NCI-H2029 treated with DMSO at 0.1 percent for 48 hours (cell line): ENCODE measurements at regions not wholly inside any gene's neighbourhood (a gene's known extent, or its start where the extent isn't known, plus 50 kb on each side); places are given as distances from the start of the nearest gene placed in this dataset.
"Not testable (repeated sequence)": the region's sequence is repeated elsewhere in the genome, so short reads cannot be mapped to it uniquely, and the experiment has no call there.

Experiments
- DNase-seq: peaks from one replicate; lab custom pipeline; 2025; lab: John Stamatoyannopoulos, UW

- no peak for DNase-seq
Measured at GRCh38 chr9:95784318-95784717, 91.2 kb upstream of the ERCC6L2 start.

GRCh38 chr9:95783426-95783975 is 92.0 kb upstream of the ERCC6L2 start:
- no peak for DNase-seq

DNA sequence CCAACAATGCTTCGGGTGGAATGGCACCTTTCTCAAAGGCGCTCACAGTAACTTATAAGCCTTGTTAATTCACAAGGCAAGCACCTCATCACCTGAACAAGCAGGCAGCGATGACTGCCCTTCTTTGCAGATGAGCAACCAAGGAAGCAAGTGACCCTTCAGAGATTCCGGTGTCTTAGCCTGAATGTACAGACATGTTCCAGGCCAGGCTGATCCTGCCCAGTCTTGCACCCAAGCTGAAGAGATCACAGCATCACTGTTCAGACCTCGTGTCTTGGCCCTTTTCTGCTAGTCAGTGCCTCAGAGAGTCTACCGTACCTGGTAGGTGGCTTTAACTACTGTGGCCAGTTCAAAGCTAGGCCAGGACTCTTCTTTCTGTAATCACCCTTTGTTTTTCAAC is 94.7 kb upstream of the ERCC6L2 start:
- DNase-seq, result no peak

- no peak for DNase-seq
Measured at GRCh38 chr9:95780121-95780520, 95.4 kb upstream of the ERCC6L2 start.

- not testable (repeated sequence) for DNase-seq
Measured at GRCh38 chr9:95779597-95779996, 95.9 kb upstream of the ERCC6L2 start.

- DNase-seq, result no peak
Measured at GRCh38 chr9:95778957-95779356, 96.5 kb upstream of the ERCC6L2 start.

GRCh38 chr9:95777136-95777535 is 98.4 kb upstream of the ERCC6L2 start:
- DNase-seq, result no peak

GRCh38 chr9:95776176-95776575 is 99.3 kb upstream of the ERCC6L2 start:
- no peak for DNase-seq

DNA sequence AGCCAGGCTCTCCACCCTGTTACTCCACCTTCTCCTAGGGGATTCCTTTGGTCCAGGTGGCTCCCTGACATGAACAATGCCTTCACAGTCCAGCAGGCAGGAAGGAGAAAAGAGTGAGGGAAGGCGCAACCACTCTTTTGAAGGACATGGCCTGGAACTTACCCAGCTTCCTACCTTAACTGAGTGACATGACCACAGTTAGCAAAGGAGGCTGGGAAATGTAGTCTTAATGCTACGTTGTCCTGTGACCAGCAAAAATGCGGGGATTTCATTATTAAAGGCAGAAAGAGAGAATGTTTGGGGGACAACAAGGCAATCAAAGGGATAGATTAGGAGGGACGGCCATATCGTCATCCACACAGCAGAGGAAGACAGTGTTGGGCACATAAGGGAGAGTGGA is 100.3 kb upstream of the ERCC6L2 start:
- DNase-seq, result no peak

- DNase-seq, result no peak
Measured at GRCh38 chr9:95773053-95773418, 102.5 kb upstream of the ERCC6L2 start.

DNA sequence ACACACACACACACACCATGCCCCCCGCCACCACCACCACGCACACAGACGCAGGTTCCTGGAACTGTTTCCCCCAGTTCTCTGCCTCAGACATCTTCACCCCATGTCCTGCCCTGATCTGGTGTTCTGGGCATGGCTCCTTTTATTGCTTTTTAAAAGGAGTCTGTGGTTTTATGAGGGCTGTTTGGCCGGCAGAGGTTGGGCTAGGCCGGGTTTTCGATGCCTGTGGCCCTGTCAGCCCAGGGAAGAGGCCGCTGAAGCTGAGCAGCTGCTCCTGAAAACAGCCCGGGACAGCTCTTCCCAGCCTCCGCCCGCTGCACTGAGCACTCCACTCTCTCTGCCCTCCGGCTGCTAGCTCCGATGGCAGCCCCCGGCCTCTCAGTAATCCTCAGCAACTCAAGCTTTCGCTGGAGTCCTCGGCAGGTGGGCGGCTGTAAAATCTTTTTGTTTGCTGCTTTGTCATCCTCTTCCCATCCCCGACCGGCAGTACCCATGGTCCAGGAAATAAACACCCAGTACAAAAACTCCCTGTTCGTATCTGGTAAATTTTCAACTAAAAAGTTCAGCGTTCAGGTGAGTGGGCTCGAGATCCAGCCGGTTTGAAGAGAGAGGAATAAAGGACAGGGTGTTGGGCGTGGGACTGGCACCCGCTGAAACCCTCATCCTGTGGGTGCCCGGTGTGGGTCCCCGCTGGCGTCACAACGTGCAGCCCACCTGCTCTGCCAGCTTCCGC is 103.0 kb upstream of the ERCC6L2 start:
- DNase-seq, result no peak

DNA sequence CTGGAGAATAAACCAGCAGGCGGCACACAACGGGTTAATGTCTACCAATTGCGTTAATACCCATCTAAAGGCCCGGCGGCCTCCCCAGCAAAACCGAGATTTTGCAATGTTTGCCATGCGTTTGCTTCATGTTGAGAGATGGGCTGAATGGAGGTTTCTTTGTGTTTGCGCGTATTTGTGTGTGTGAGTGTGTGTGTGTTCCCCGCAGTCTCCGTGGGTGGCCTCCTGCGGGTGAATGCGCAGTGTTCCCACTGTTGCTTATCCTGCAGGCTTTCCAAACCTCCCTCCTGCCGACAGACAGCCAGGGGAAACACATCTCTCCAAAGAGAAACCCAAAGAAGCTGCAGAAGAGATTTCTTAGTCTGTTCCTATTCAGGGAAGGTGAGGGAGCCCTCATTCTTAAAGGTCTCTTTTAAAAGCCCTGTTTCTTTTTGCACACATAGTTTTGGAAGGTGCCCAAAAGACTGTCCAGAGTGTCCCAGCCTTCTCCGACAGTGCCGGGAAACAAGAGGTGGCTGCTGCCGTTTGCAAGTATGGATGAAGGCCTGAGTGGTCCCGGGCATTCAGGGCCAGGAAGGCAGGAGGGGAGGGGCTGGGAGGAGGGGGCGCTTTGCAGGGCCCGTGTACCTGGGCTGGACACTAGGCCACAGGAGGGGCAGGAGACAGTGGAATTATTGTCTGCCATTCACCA is 103.8 kb upstream of the ERCC6L2 start:
- DNase-seq, result no peak

GRCh38 chr9:95770653-95771131 is 104.8 kb upstream of the ERCC6L2 start:
- DNase-seq, result no peak

- no peak for DNase-seq
Measured at GRCh38 chr9:95769909-95770433, 105.5 kb upstream of the ERCC6L2 start.

DNA sequence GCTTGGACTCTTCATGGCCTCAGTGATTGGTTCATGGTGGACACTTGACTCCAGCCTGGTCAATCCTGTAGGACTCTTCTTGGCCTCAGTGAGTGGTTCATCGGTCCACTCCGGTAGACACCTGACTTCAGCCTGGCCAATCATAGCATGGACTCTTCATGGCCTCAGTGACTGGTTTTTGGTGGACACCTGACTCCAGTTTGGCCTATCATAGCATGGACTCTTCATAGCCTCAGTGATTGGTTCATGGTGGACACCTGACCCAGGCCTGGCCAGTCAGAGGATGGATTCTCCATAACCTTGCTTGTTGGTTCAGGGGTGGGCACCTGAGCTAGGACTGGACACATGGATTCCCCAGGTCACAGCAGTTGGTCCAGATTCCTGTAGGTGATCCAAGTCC is 106.0 kb upstream of the ERCC6L2 start:
- no peak for DNase-seq

DNA sequence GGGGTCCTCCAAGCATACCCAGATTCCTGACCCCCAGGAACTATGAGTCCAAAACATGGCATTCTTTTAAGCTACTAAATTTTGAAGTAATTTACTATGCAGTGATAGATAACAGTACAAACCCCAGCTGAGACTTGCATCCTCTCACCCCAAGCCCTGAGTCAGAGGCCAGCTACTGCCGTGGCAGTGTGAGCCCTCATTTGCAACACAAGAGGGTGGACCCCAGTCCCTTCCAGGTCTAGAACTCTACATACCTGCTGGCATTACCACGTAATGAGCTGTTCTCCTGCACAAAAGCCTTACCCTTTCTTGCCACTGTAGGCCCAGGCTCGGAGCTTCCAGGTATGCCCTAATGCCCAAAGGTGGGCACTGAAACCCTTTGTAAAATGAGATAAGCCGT is 108.6 kb upstream of the ERCC6L2 start:
- no peak for DNase-seq

DNA sequence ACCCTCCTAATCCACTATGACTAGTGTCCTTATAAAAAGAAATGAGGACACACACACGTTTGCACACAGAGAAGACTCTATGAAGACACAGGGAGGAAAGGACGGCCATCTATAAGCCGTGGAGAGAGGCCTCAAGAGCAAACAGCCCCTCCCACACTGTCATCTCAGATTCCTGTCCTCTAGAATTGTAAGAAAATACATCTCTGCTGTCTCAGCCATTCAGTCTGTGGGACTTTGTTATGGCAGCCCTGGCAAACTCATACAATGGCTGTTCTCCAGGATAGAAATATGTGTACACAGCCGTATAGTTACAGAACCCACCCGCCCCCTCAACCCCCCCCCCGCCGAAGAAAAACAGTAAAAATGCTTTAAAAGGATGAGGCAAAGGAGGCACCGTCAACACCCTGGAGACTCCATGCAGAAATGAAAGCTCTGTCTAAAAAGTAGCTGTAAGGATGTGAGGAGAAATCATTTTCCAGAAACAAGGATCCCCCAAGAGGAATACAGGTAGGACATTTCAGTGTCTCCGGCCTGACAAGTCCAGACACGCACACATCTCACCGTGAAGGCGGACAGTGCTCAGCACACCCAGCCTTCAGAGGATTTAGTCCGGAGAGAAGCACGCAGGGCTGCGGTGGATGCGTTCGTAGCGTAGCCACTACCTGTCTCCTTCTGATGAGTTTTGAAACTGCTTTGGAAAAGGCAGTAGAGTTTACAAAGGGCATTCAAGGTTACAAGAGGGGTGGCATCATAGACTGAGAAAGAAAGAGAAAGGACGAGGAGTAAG is 110.8 kb upstream of the ERCC6L2 start:
- no peak for DNase-seq

DNA sequence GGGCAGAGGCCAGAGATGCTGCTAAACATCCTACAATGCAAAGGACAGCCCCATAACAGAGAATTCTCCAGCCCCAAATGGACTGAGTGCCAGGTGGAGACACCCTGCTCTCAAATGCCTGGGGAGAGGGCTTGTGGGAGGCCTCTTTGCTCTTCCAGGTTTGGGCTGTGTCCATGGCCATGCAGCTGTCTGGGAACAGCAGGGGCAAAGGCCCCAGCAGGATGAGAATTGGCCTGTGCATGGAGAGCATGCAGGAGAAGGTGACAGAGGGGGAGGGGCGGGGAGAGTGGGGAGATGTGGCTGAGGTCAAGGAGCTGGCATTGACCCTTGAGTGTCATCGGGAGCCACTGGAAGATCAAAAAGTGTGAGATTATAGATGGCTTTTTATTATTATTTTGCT is 111.5 kb upstream of the ERCC6L2 start:
- no peak for DNase-seq

GRCh38 chr9:95763006-95763405 is 112.5 kb upstream of the ERCC6L2 start:
- no peak for DNase-seq

GRCh38 chr9:95762322-95762721 is 113.2 kb upstream of the ERCC6L2 start:
- DNase-seq, result no peak

DNA sequence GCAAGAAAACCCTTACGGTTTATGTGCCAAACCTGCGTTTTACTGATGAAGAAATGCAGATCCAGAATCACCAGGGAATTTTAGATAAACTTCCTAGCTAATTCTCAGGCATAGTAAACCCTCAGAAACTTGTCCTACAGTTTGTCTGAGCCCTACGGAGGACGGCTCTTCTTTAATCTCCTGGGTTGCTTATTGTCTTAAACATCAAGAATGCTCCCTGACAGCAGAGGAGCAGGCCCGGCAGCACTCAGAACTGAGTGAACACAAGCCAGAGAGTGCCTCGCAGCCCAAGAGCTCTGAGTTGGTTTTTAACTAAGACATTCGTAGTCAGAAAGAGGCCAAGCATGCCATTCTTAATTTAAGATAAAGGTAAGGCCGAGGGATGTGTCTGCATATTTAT is 114.7 kb upstream of the ERCC6L2 start:
- no peak for DNase-seq

GRCh38 chr9:95757439-95757838 is 118.1 kb upstream of the ERCC6L2 start:
- DNase-seq, result no peak
